Endothelial cell of umbilical vein (primary cell): ENCODE measurements at regions not wholly inside any gene's neighbourhood (a gene's known extent, or its start where the extent isn't known, plus 50 kb on each side); places are given as distances from the start of the nearest gene placed in this dataset.

ENCODE experiments used
- BruUV-seq: library from RNA; stranded (reverse); fragments of 400-500 nt; replicated peaks from 2 replicates; lab custom pipeline; 2021; lab: Mats Ljungman, UMichigan
- CTCF ChIA-PET: fragments of 300-600, 350-600 bp; sonication (Branson Sonifier 250); formaldehyde crosslinking; loops from one replicate; lab custom pipeline; 2021; ENCODE audit warnings: antibody characterized with exemption, inconsistent platforms; lab: Charles Lee
- POLR2A ChIA-PET: fragments of 300-600, 350-600 bp; sonication (Branson Sonifier 250); formaldehyde crosslinking; loops from one replicate; lab custom pipeline; 2021; ENCODE audit warnings: antibody characterized with exemption, inconsistent platforms; lab: Charles Lee
- DNase-seq: peaks from one replicate; pipeline ENCODE4 v3.0.0-alpha.2; 2011; ENCODE audit warnings: low read depth, low spot score
- FAIRE-seq: peaks from 2 replicates; lab custom pipeline; 2011; peaks lifted over from hg19 to GRCh38; lab: Jason Lieb, UNC
- H2AFZ ChIP-seq: 2 replicates; pipeline ENCODE4 v1.6.0; 2012; ENCODE audit warnings: low read depth, low read length, control low read depth, inconsistent platforms
- H3K27ac ChIP-seq: 2 replicates; pipeline ENCODE4 v1.5.1; 2011; ENCODE audit warnings: low read depth, mild to moderate bottlenecking, control low read depth, low read length, moderate library complexity; ENCODE audit not compliant: insufficient read depth
- H3K27me3 ChIP-seq, 2 experiments: 2 replicates each; pipeline versions ENCODE4 v1.6.0 to v1.6.1; 2011; ENCODE audit warnings: low read length in 2 of 2, mixed read lengths in 1 of 2; ENCODE audit not compliant: control insufficient read depth in 2 of 2, insufficient read depth in 2 of 2
- H3K36me3 ChIP-seq, 2 experiments: 2 replicates in 1 of 2; 3 replicates in 1 of 2; pipeline ENCODE4 v1.5.1; 2011; ENCODE audit warnings: low read length in 2 of 2, mild to moderate bottlenecking in 1 of 2, moderate library complexity in 1 of 2; ENCODE audit not compliant: control insufficient read depth in 2 of 2, insufficient read depth in 2 of 2; ENCODE audit errors: extremely low read depth in 1 of 2
- H3K4me1 ChIP-seq: 3 replicates; pipeline ENCODE4 v1.5.1; 2011; ENCODE audit warnings: mild to moderate bottlenecking, low read length; ENCODE audit not compliant: control insufficient read depth, insufficient read depth; ENCODE audit errors: extremely low read depth
- H3K4me2 ChIP-seq: 2 replicates; pipeline ENCODE4 v1.6.1; 2011; ENCODE audit warnings: low read length, control low read depth, mixed read lengths; ENCODE audit not compliant: insufficient read depth
- H3K4me3 ChIP-seq, 3 experiments: fragments of 200-600 bp in 1 of 3; sonication (generic), shearing (Covaris generic) in 1 of 3; replicated peaks in 1 of 3; 2 replicates each; pipeline ENCODE4 v1.5.1; 2011 to 2016; ENCODE audit warnings: control low read depth in 3 of 3, low read length in 3 of 3, mild to moderate bottlenecking in 2 of 3, inconsistent platforms in 1 of 3, low read depth in 1 of 3, moderate library complexity in 1 of 3; ENCODE audit not compliant: insufficient read depth in 1 of 3
- H3K79me2 ChIP-seq: 2 replicates; pipeline ENCODE4 v1.6.0; 2012; ENCODE audit warnings: low read length, inconsistent platforms; ENCODE audit not compliant: control insufficient read depth, insufficient read depth
- H3K9ac ChIP-seq: replicated peaks from 2 replicates; pipeline ENCODE3; 2011; ENCODE audit warnings: low read length, control low read depth; ENCODE audit not compliant: insufficient read depth; ENCODE audit errors: extremely low read depth
- H3K9me1 ChIP-seq: replicated peaks from 3 replicates; pipeline ENCODE4 v1.6.0; 2011; ENCODE audit warnings: mild to moderate bottlenecking, low read length; ENCODE audit not compliant: control insufficient read depth, insufficient read depth; ENCODE audit errors: extremely low read depth
- H3K9me3 ChIP-seq: replicated peaks from 2 replicates; pipeline ENCODE4 v1.5.1; 2012; ENCODE audit warnings: low read length, inconsistent platforms; ENCODE audit not compliant: control insufficient read depth, insufficient read depth
- H4K20me1 ChIP-seq: replicated peaks from 2 replicates; pipeline ENCODE3; 2011; ENCODE audit warnings: mild to moderate bottlenecking, low read length; ENCODE audit not compliant: control insufficient read depth, insufficient read depth; ENCODE audit errors: extremely low read depth
- EZH2 ChIP-seq: IDR thresholded peaks from 2 replicates; pipeline ENCODE4 v1.6.1; 2012; ENCODE audit warnings: borderline replicate concordance, low read depth, mild to moderate bottlenecking, moderate library complexity, low read length, inconsistent platforms; ENCODE audit not compliant: severe bottlenecking
- FOS ChIP-seq: IDR thresholded peaks from 2 replicates; pipeline ENCODE4 v1.6.1; 2011; ENCODE audit warnings: mild to moderate bottlenecking, low read length, moderate library complexity, borderline replicate concordance; ENCODE audit not compliant: insufficient read depth
- GATA2 ChIP-seq: IDR thresholded peaks from 2 replicates; pipeline ENCODE4 v1.7.0; 2011; ENCODE audit warnings: low read depth, mild to moderate bottlenecking, moderate library complexity, mixed read lengths, low read length; ENCODE audit not compliant: insufficient read length, insufficient read depth
- JUN ChIP-seq: IDR thresholded peaks from 2 replicates; pipeline ENCODE4 v1.6.1; 2011; ENCODE audit warnings: borderline replicate concordance, low read depth; ENCODE audit not compliant: insufficient read length, insufficient read depth
- MYC ChIP-seq: IDR thresholded peaks from one replicate; pipeline ENCODE4 v1.6.1; 2011; ENCODE audit warnings: mild to moderate bottlenecking, low read depth, low read length
- POLR2A ChIP-seq: IDR thresholded peaks from 2 replicates; pipeline ENCODE4 v1.6.1; 2012; ENCODE audit warnings: low read depth, mild to moderate bottlenecking, control low read depth, low read length
- POLR2AphosphoS5 ChIP-seq: IDR thresholded peaks from 2 replicates; pipeline ENCODE4 v1.6.1; 2012; ENCODE audit warnings: low read depth, mild to moderate bottlenecking, control low read depth, low read length, moderate library complexity; ENCODE audit not compliant: insufficient read depth
- dilution Hi-C: fragments of 300-500 bp; cut with MboI; formaldehyde crosslinking; loops from one replicate; pipeline ENCODE4 v1.15.0; 2019; ENCODE audit warnings: low sequenced_read_pairs; ENCODE audit not compliant: extremely low pct_ligation_motif_present
- intact Hi-C: fragments of 100-400 bp; cut with micrococcal nuclease; formaldehyde crosslinking; loops from one replicate; pipeline ENCODE4 v1.10.0; 2022
- TF ChIP-seq, protein P1 (sequence below): IDR thresholded peaks from 2 replicates; pipeline ENCODE4 v1.6.1; 2011; ENCODE audit not compliant: insufficient read depth, insufficient read length
- TF ChIP-seq, protein P2 (sequence below), 2 donors: IDR thresholded peaks; 1 replicate in 1 of 2; 2 replicates in 1 of 2; pipeline ENCODE4 v1.5.1; 2011; ENCODE audit warnings: low read length in 2 of 2, mild to moderate bottlenecking in 2 of 2, moderate library complexity in 2 of 2, control low read depth in 1 of 2, inconsistent platforms in 1 of 2, low read depth in 1 of 2; ENCODE audit not compliant: insufficient read depth in 1 of 2; ENCODE audit errors: extremely low read depth in 1 of 2

DNA sequence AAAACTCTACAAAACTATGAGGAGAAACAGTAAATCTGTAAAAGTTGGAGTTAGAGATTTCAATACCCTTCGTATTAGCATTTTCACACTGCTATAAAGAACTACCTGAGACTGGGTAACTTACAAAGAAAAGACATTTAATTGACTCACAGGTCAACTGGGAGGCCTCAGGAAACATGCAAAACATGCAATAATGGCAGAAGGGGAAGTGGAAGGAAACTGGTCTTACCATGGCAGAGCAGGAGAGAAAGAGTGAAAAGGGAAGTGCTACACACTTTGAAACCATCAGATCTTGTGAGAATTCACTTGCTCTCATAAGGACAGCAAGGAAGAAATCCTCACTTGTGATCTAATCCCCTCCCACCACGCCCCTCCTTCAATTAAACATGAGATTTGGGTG is 949.9 kb downstream of the TECRL start:
- Histone ChIP-seq H3K27ac (no peak overlapping the region), H3K36me3 (no peaks in the 10 kb centered on the region), H3K9me1 (no peaks in the 10 kb centered on the region), H3K79me2 (no peaks in the 10 kb centered on the region), H3K4me3 (no peak overlapping the region), H3K27me3 (no peaks in the 10 kb centered on the region), H4K20me1 (no peaks in the 10 kb centered on the region), H3K4me2 (no peak overlapping the region), H2AFZ (no peak overlapping the region), H3K9me3 (peaks cover 2% of the 10 kb centered on the region), H3K4me1 (no peaks in the 10 kb centered on the region), H3K9ac (no peak overlapping the region)
- FAIRE-seq (no peak), DNase-seq (no peak)
- ChIA-PET POLR2A (no interaction called here), CTCF (no interaction called here)
- intact Hi-C loops: no loop called here
- dilution Hi-C loops: no loop called here
- TF ChIP-seq POLR2A (no peak), FOS (no peak), GATA2 (no peak), JUN (no peak)
- TF ChIP-seq, protein P1, sequence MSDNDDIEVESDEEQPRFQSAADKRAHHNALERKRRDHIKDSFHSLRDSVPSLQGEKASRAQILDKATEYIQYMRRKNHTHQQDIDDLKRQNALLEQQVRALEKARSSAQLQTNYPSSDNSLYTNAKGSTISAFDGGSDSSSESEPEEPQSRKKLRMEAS: no peak
- TF ChIP-seq, protein P2, sequence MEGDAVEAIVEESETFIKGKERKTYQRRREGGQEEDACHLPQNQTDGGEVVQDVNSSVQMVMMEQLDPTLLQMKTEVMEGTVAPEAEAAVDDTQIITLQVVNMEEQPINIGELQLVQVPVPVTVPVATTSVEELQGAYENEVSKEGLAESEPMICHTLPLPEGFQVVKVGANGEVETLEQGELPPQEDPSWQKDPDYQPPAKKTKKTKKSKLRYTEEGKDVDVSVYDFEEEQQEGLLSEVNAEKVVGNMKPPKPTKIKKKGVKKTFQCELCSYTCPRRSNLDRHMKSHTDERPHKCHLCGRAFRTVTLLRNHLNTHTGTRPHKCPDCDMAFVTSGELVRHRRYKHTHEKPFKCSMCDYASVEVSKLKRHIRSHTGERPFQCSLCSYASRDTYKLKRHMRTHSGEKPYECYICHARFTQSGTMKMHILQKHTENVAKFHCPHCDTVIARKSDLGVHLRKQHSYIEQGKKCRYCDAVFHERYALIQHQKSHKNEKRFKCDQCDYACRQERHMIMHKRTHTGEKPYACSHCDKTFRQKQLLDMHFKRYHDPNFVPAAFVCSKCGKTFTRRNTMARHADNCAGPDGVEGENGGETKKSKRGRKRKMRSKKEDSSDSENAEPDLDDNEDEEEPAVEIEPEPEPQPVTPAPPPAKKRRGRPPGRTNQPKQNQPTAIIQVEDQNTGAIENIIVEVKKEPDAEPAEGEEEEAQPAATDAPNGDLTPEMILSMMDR (IDR thresholded peaks at IDR 0.05; ENCODE audit: extremely low read depth in 1 of 2, insufficient read depth in 1 of 2, low read depth in 1 of 2, low read length in 2 of 2): no peak
- BruUV-seq: no TSS peak

DNA sequence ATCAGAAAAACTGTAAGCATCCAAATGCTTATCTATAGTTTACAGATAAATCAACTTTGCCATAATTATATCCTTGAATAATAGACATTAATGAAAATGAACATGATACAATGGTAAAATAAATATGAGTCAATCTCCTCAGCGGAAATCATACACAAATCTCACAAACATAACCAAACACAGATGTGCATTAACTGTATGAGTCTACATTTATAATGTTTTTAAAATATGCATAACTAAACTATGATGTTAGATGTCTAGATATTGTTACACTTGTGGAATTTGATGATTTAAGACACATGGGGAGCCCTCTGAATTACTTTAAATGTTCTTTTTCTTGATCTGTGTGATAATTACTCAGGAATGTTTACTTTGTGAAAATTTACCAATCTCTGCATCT is 951.2 kb downstream of the TECRL start:
- peaks cover 2% of the 10 kb centered on the region for H3K9me3 ChIP-seq
- H3K36me3 ChIP-seq: no peaks in the 10 kb centered on the region
- no peak overlapping the region for H3K4me3 ChIP-seq
- no peak overlapping the region for H3K4me2 ChIP-seq
- no peak overlapping the region for H3K27ac ChIP-seq
- BruUV-seq: no TSS peak
- TF ChIP-seq MYC (no peak), FOS (no peak), JUN (no peak), POLR2AphosphoS5 (no peak), POLR2A (no peak), GATA2 (no peak), EZH2 (no peak)
- TF ChIP-seq, protein P1: no peak
- TF ChIP-seq, protein P2 (IDR thresholded peaks at IDR 0.05; ENCODE audit: extremely low read depth in 1 of 2, insufficient read depth in 1 of 2, low read depth in 1 of 2, low read length in 2 of 2): no peak
- no peaks in the 10 kb centered on the region for H3K4me1 ChIP-seq
- dilution Hi-C loops (no loop called here), intact Hi-C loops (no loop called here)
- no peak for DNase-seq
- H3K79me2 ChIP-seq: no peaks in the 10 kb centered on the region
- H3K27me3 ChIP-seq: no peaks in the 10 kb centered on the region
- ChIA-PET POLR2A (no interaction called here), CTCF (no interaction called here)
- H2AFZ ChIP-seq: no peak overlapping the region
- H3K9ac ChIP-seq: no peak overlapping the region
- FAIRE-seq: no peak
- no peaks in the 10 kb centered on the region for H3K9me1 ChIP-seq
- no peaks in the 10 kb centered on the region for H4K20me1 ChIP-seq
